Fibroblast of villous mesenchyme (primary cell): ENCODE measurements at regions not wholly inside any gene's neighbourhood (a gene's known extent, or its start where the extent isn't known, plus 50 kb on each side); places are given as distances from the start of the nearest gene placed in this dataset.

Source experiments
- DNase-seq: peaks from one replicate; pipeline ENCODE4 v3.0.0-alpha.2; 2010; ENCODE audit warnings: low read depth
- H3K4me3 ChIP-seq: 2 replicates; pipeline ENCODE4 v1.5.1; 2011; ENCODE audit warnings: low read depth, mild to moderate bottlenecking, low read length
- CTCF ChIP-seq: IDR thresholded peaks from 2 replicates; pipeline ENCODE4 v1.5.1; 2012; ENCODE audit warnings: low read depth, mild to moderate bottlenecking, low read length; ENCODE audit not compliant: insufficient read depth

DNA sequence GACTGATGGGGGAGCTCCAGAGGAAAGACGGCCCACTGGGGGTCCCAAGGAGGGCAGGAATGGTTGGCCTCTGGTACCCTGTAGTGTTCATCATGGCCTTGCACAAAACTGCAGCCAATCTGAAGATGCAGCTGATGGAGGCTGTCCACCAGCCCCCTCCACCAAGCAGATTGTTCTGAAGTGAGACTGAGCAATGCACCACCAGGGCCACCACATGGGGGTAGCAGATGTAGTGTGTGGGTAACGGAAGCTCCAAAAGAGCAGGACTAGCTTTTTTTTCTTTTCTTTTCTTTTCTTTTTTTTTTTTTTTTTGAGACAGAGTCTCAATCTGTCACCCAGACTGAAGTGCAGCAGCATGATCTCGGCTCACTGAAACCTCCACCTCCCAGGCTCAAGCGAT lies 181.0 kb upstream of the MYLIP start:
- TF ChIP-seq CTCF, result no peak
- H3K4me3 ChIP-seq, result no peak overlapping the region
- DNase-seq, result no peak

DNA sequence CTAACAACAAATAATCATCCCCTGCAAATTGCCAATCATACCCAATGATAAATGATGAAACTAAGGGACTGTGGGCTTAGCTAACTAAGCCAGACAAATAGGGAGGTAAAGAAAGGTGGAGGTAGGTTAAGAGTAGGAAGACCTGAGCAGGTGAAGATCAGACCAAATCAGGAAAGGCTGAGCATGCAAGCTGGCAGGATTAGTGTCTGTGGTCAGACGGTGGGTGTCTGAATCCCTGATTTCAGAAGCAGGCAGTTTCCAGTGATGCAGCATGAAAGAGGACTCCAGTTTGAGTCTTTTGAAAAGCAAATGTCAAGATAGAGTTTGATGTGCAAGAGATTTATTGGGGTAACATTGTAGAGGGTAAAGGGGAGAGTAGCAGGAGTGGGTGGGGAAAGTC lies 181.4 kb upstream of the MYLIP start:
- TF ChIP-seq CTCF, result no peak
- DNase-seq, result no peak
- no peak overlapping the region for H3K4me3 ChIP-seq

GRCh38 chr6:15946701-15947385 lies 182.0 kb upstream of the MYLIP start:
- no peak for TF ChIP-seq CTCF
- no peak for DNase-seq
- no peak overlapping the region for H3K4me3 ChIP-seq

- no peak for DNase-seq
- TF ChIP-seq CTCF, result no peak
- no peak overlapping the region for H3K4me3 ChIP-seq
Measured at GRCh38 chr6:15945593-15946159, 183.2 kb upstream of the MYLIP start.

DNA sequence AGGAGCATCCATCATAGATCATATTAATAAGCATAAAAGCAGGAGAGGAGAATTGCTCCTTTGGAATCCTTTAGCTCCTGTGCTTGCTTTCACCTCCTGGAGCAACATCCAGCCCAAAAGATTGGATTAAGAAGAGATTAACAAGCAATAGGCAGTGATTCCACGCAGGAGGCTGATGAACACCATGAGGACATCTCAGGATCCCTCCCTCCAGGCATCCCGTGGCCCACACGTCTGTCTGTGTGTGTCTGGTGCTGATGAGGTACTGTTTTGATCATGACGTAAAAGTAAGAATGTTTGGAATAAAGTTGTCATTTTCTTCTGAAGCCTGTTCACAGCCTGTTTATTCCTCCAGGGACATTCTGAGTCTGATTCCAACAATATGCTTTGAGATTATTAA lies 185.5 kb upstream of the MYLIP start:
- H3K4me3 ChIP-seq, result no peak overlapping the region
- TF ChIP-seq CTCF, result no peak
- no peak for DNase-seq

DNA sequence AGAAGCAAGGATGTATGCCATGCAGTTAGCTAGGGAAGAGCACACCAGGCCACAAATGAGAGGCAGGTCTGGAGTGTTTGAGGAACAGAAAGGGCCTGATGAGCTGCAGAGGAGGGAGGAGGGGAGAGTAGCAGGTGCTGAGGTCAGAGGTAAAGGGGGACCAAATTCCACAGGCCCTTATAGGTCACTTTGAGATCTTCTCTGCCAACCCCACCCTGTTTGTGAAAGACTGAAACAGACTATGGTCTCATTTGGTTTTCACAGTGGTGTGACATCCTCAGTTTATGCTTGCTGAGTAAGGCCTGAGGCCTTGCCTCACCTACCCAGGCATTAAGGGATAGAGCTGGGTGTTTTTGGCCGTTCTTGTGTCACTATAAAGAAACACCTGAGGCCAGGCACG lies 187.7 kb upstream of the MYLIP start:
- DNase-seq, result no peak
- H3K4me3 ChIP-seq, result no peak overlapping the region
- TF ChIP-seq CTCF, result no peak

DNA sequence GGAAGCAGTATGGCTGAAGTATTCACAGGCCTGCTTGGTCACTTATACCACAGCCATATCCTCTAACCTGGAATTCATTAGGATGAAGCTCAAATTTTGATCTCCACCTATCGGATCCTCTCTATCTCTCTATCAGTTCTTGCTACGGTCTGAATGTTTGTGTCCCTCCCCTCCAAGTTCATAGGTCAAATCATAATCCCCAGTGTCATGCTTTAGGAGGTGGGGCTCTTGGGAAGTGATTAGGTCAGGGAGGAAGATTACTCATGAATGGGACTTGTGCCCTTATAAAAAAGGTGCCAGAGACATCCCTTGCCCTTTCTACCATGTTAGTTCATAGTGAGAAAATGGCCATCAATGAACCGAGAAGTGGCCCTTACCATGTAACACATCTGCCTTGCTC lies 190.8 kb upstream of the MYLIP start:
- no peak for TF ChIP-seq CTCF
- DNase-seq, result no peak
- no peak overlapping the region for H3K4me3 ChIP-seq
